Body of pancreas (tissue), 4 donors: ENCODE measurements at regions not wholly inside any gene's neighbourhood (a gene's known extent, or its start where the extent isn't known, plus 50 kb on each side); places are given as distances from the start of the nearest gene placed in this dataset.
"Not testable (repeated sequence)": the region's sequence is repeated elsewhere in the genome, so short reads cannot be mapped to it uniquely, and the experiment has no call there.

Source experiments
- POLR2A ChIP-seq, 3 donors: fragments of 450-650 bp; IDR thresholded peaks; one replicate each; pipeline ENCODE4 v1.6.1; 2016; ENCODE audit warnings: antibody characterized with exemption in 3 of 3, mild to moderate bottlenecking in 2 of 3
- TF ChIP-seq, protein P1 (sequence below), 7 experiments: fragments of 450-650 bp in 4 of 7; fragments of 200-600 bp in 3 of 7; sonication (generic) in 3 of 7; IDR thresholded peaks; one replicate each; pipeline ENCODE4 v1.5.1; 2016 to 2019; ENCODE audit warnings: antibody characterized with exemption in 7 of 7

GRCh38 chr14:76303188-76303587 is 72.7 kb upstream of the ESRRB start:
- TF ChIP-seq, protein P1, sequence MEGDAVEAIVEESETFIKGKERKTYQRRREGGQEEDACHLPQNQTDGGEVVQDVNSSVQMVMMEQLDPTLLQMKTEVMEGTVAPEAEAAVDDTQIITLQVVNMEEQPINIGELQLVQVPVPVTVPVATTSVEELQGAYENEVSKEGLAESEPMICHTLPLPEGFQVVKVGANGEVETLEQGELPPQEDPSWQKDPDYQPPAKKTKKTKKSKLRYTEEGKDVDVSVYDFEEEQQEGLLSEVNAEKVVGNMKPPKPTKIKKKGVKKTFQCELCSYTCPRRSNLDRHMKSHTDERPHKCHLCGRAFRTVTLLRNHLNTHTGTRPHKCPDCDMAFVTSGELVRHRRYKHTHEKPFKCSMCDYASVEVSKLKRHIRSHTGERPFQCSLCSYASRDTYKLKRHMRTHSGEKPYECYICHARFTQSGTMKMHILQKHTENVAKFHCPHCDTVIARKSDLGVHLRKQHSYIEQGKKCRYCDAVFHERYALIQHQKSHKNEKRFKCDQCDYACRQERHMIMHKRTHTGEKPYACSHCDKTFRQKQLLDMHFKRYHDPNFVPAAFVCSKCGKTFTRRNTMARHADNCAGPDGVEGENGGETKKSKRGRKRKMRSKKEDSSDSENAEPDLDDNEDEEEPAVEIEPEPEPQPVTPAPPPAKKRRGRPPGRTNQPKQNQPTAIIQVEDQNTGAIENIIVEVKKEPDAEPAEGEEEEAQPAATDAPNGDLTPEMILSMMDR (IDR thresholded peaks at IDR 0.05), result not testable (repeated sequence)
- not testable (repeated sequence) for TF ChIP-seq POLR2A (IDR thresholded peaks at IDR 0.05)
